Dendritic cell treated with granulocyte-macrophage colony-stimulating factor and Interleukin-4, amounts not matched to agents 40 ng/mL and 50 ng/mL, for 4 days (primary cell): ENCODE measurements at regions not wholly inside any gene's neighbourhood (a gene's known extent, or its start where the extent isn't known, plus 50 kb on each side); places are given as distances from the start of the nearest gene placed in this dataset.

Experiments used
- H3K27ac Mint-ChIP-seq: one replicate; pipeline ENCODE4 v1.8.0; 2022; ENCODE audit warnings: mild to moderate bottlenecking, mixed read lengths
- H3K27me3 Mint-ChIP-seq: one replicate; pipeline ENCODE4 v1.8.0; 2022; ENCODE audit warnings: mild to moderate bottlenecking, mixed read lengths
- H3K36me3 Mint-ChIP-seq: one replicate; pipeline ENCODE4 v1.8.0; 2022; ENCODE audit warnings: low read depth, mixed read lengths
- H3K4me1 Mint-ChIP-seq: one replicate; pipeline ENCODE4 v1.8.0; 2022; ENCODE audit warnings: low read depth, mixed read lengths
- H3K4me3 Mint-ChIP-seq: one replicate; pipeline ENCODE4 v1.8.0; 2022; ENCODE audit warnings: mild to moderate bottlenecking, moderate library complexity, mixed read lengths
- H3K9me3 Mint-ChIP-seq: one replicate; pipeline ENCODE4 v1.8.0; 2022; ENCODE audit warnings: mixed read lengths
- intact Hi-C: fragments of 100-400 bp; cut with micrococcal nuclease; formaldehyde crosslinking; loops from one replicate; pipeline ENCODE4 v1.15.0; 2022

GRCh38 chr4:175273995-175274753 lies 356.0 kb downstream of the ADAM29 start:
- intact Hi-C loops: no loop called here
- H3K9me3 Mint-ChIP-seq: peaks cover 8% of the 10 kb centered on the region
- H3K4me1 Mint-ChIP-seq: no peaks in the 10 kb centered on the region
- H3K27ac Mint-ChIP-seq: no peak overlapping the region
- H3K27me3 Mint-ChIP-seq: no peaks in the 10 kb centered on the region
- H3K36me3 Mint-ChIP-seq: no peaks in the 10 kb centered on the region
- H3K4me3 Mint-ChIP-seq: no peak overlapping the region

DNA sequence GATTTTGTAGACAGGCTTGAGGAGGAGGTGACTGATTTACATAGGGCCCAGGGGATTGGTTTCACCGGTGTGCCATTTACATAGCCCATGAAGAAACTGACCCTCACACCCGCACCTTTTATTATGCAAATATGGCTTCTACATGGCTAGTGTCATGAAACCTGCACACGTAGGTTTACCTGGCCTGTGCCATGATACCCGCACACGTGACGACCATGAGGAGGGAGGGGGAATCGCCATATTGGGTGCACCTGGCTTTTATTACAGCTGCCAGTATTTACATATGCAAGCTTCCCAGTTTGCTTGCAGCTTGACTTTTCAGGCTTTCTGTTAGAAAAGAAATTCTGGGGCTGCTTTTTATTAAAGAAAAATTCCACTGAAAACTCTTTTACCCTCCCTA lies 359.7 kb downstream of the ADAM29 start:
- peaks cover 17% of the 10 kb centered on the region for H3K9me3 Mint-ChIP-seq
- H3K27me3 Mint-ChIP-seq: no peaks in the 10 kb centered on the region
- intact Hi-C loops: no loop called here
- H3K4me3 Mint-ChIP-seq: no peak overlapping the region
- H3K27ac Mint-ChIP-seq: no peak overlapping the region
- H3K4me1 Mint-ChIP-seq: no peaks in the 10 kb centered on the region
- H3K36me3 Mint-ChIP-seq: no peaks in the 10 kb centered on the region

- H3K4me1 Mint-ChIP-seq: no peaks in the 10 kb centered on the region
- H3K27ac Mint-ChIP-seq: no peak overlapping the region
- no peaks in the 10 kb centered on the region for H3K27me3 Mint-ChIP-seq
- peaks cover 23% of the 10 kb centered on the region for H3K9me3 Mint-ChIP-seq
- H3K36me3 Mint-ChIP-seq: no peaks in the 10 kb centered on the region
- no peak overlapping the region for H3K4me3 Mint-ChIP-seq
- intact Hi-C loops: no loop called here
Observed at GRCh38 chr4:175280153-175280552, 362.0 kb downstream of the ADAM29 start.

DNA sequence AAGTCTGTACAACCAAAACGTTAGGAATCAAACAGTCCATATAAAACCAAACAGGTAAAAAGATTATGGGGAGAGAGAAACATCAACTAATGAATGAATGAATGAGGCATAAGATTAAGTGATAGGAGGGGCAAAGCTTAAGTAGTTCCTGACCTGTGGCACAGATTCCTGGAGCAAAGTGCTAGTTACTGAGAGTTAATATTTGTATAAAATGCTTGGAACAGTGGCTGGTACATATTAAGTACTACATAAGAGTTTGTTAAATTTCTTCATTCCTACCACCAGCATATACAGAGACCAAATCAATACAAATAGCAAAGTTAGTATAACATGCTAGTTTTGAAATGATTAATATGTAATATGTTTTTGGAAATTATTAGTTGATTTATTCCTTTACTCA lies 363.7 kb downstream of the ADAM29 start:
- H3K36me3 Mint-ChIP-seq: no peaks in the 10 kb centered on the region
- no peak overlapping the region for H3K27ac Mint-ChIP-seq
- H3K27me3 Mint-ChIP-seq: no peaks in the 10 kb centered on the region
- no peak overlapping the region for H3K4me3 Mint-ChIP-seq
- intact Hi-C loops: no loop called here
- peaks cover 31% of the 10 kb centered on the region for H3K9me3 Mint-ChIP-seq
- H3K4me1 Mint-ChIP-seq: no peaks in the 10 kb centered on the region

DNA sequence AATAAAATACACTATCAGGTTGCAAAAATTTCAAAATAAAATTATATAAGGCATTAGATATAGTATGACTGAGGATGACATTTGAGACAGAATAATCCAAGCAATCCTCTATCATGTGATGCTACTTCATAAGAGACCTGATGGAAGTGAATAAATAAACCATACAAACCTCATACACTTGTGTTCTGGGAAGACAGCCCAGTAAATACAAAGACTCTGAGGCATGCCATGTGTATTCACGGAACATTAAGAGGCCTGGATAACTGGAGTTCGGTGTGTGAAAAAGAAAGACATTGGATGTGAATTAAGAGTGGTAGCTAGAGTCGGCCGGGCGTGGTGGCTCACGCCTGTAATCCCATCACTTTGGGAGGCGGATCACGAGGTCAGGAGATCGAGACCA lies 364.2 kb downstream of the ADAM29 start:
- peaks cover 32% of the 10 kb centered on the region for H3K9me3 Mint-ChIP-seq
- no peak overlapping the region for H3K27ac Mint-ChIP-seq
- H3K4me1 Mint-ChIP-seq: no peaks in the 10 kb centered on the region
- intact Hi-C loops: no loop called here
- no peak overlapping the region for H3K4me3 Mint-ChIP-seq
- no peaks in the 10 kb centered on the region for H3K36me3 Mint-ChIP-seq
- no peaks in the 10 kb centered on the region for H3K27me3 Mint-ChIP-seq

- Mint-ChIP-seq H3K36me3 (no peaks in the 10 kb centered on the region), H3K27me3 (no peaks in the 10 kb centered on the region), H3K4me3 (no peak overlapping the region), H3K4me1 (no peaks in the 10 kb centered on the region), H3K9me3 (peaks cover 45% of the 10 kb centered on the region), H3K27ac (no peak overlapping the region)
- intact Hi-C loops: no loop called here
Observed at GRCh38 chr4:175290401-175290800, 372.2 kb downstream of the ADAM29 start.

DNA sequence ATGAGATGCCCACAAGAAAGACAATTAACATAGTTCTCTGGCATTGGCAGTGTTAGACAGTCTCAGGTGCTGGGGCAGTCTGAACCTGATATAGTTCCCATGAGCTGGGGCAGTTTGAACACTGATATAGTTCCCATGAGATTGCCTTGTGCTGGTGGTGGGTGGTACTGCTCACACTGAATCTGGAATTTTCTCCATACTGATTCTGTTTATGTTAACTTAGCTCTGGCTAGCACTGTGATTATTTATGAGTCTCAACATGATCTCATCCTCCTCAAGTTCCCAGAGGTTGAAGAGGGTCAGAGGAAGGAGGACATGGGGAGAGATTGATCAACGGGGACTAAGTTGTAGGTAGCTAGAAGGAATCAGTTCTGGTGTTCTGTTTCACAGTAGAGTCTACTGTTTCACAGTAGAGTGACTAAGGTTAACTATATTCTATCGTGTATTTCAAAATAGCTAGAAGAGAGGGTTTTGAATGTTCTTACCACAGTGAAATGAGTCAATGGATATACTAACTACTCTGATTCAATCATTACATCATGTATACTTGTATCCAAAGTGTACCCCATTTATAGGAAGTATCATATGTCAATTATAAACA lies 379.9 kb downstream of the ADAM29 start:
- no peaks in the 10 kb centered on the region for H3K36me3 Mint-ChIP-seq
- intact Hi-C loops: no loop called here
- H3K4me1 Mint-ChIP-seq: no peaks in the 10 kb centered on the region
- no peak overlapping the region for H3K4me3 Mint-ChIP-seq
- no peaks in the 10 kb centered on the region for H3K27me3 Mint-ChIP-seq
- peaks cover 19% of the 10 kb centered on the region for H3K9me3 Mint-ChIP-seq
- no peak overlapping the region for H3K27ac Mint-ChIP-seq

GRCh38 chr4:175306436-175306835 lies 388.3 kb downstream of the ADAM29 start:
- no peak overlapping the region for H3K27ac Mint-ChIP-seq

GRCh38 chr4:175307326-175307725 lies 389.2 kb downstream of the ADAM29 start:
- Mint-ChIP-seq H3K27me3 (no peaks in the 10 kb centered on the region), H3K27ac (no peak overlapping the region), H3K36me3 (no peaks in the 10 kb centered on the region), H3K9me3 (peaks cover 4% of the 10 kb centered on the region), H3K4me3 (no peak overlapping the region), H3K4me1 (no peaks in the 10 kb centered on the region)
- intact Hi-C loops: no loop called here

More at GRCh38 chr4:175306436-175306835, 388.3 kb downstream of the ADAM29 start:
- Mint-ChIP-seq H3K36me3 (no peaks in the 10 kb centered on the region), H3K27me3 (no peaks in the 10 kb centered on the region), H3K9me3 (peaks cover 12% of the 10 kb centered on the region), H3K4me1 (no peaks in the 10 kb centered on the region), H3K4me3 (no peak overlapping the region)
- intact Hi-C loops: no loop called here

- Mint-ChIP-seq H3K36me3 (no peaks in the 10 kb centered on the region), H3K27me3 (no peaks in the 10 kb centered on the region), H3K9me3 (no peaks in the 10 kb centered on the region), H3K4me1 (no peaks in the 10 kb centered on the region), H3K27ac (no peak overlapping the region), H3K4me3 (no peak overlapping the region)
- intact Hi-C loops: no loop called here
Observed at GRCh38 chr4:175308236-175308635, 390.1 kb downstream of the ADAM29 start.

GRCh38 chr4:175309041-175309440 lies 390.9 kb downstream of the ADAM29 start:
- H3K27me3 Mint-ChIP-seq: no peaks in the 10 kb centered on the region
- no peaks in the 10 kb centered on the region for H3K36me3 Mint-ChIP-seq
- intact Hi-C loops: no loop called here
- H3K4me3 Mint-ChIP-seq: no peak overlapping the region
- H3K27ac Mint-ChIP-seq: no peak overlapping the region
- H3K4me1 Mint-ChIP-seq: no peaks in the 10 kb centered on the region
- no peaks in the 10 kb centered on the region for H3K9me3 Mint-ChIP-seq

- H3K9me3 Mint-ChIP-seq: peaks cover 31% of the 10 kb centered on the region
- intact Hi-C loops: no loop called here
- no peaks in the 10 kb centered on the region for H3K36me3 Mint-ChIP-seq
- no peak overlapping the region for H3K4me3 Mint-ChIP-seq
- H3K4me1 Mint-ChIP-seq: no peaks in the 10 kb centered on the region
- no peaks in the 10 kb centered on the region for H3K27me3 Mint-ChIP-seq
- no peak overlapping the region for H3K27ac Mint-ChIP-seq
Observed at GRCh38 chr4:175325230-175325629, 407.1 kb downstream of the ADAM29 start.

DNA sequence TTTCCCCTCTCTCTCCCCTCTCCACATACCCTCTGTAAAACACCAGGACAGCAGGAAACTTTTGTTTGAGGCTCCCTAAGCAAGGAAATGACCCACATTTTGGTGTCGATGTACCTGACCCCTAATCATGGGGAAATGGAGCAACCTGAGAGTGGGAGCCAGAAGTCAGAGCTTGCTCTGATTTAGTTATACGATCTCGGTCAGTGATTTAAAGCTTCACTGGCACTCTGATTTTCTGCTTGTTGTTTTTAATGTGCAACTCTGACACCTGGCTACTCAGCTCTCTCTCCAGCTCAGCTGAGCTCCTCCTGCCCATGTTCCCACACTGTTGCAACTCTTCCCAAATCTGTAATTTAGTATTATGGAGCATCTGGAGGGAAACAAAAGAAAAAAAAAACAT lies 408.6 kb downstream of the ADAM29 start:
- H3K4me3 Mint-ChIP-seq: no peak overlapping the region
- peaks cover 41% of the 10 kb centered on the region for H3K9me3 Mint-ChIP-seq
- H3K27me3 Mint-ChIP-seq: no peaks in the 10 kb centered on the region
- H3K4me1 Mint-ChIP-seq: no peaks in the 10 kb centered on the region
- no peak overlapping the region for H3K27ac Mint-ChIP-seq
- intact Hi-C loops: no loop called here
- H3K36me3 Mint-ChIP-seq: no peaks in the 10 kb centered on the region

- intact Hi-C loops: no loop called here
- no peak overlapping the region for H3K4me3 Mint-ChIP-seq
- H3K27me3 Mint-ChIP-seq: no peaks in the 10 kb centered on the region
- H3K27ac Mint-ChIP-seq: no peak overlapping the region
- H3K36me3 Mint-ChIP-seq: no peaks in the 10 kb centered on the region
- peaks cover 33% of the 10 kb centered on the region for H3K9me3 Mint-ChIP-seq
- no peaks in the 10 kb centered on the region for H3K4me1 Mint-ChIP-seq
Observed at GRCh38 chr4:175330236-175330635, 412.1 kb downstream of the ADAM29 start.

GRCh38 chr4:175330652-175331051 lies 412.5 kb downstream of the ADAM29 start:
- H3K27me3 Mint-ChIP-seq: no peaks in the 10 kb centered on the region
- peaks cover 31% of the 10 kb centered on the region for H3K9me3 Mint-ChIP-seq
- H3K27ac Mint-ChIP-seq: no peak overlapping the region
- H3K4me1 Mint-ChIP-seq: no peaks in the 10 kb centered on the region
- intact Hi-C loops: no loop called here
- H3K4me3 Mint-ChIP-seq: no peak overlapping the region
- no peaks in the 10 kb centered on the region for H3K36me3 Mint-ChIP-seq
